ENCODE measurements at regions not wholly inside any gene's neighbourhood (a gene's known extent, or its start where the extent isn't known, plus 50 kb on each side); places are given as distances from the start of the nearest gene placed in this dataset.

GRCh38 chr3:109210501-109210900 lies 74.0 kb downstream of the C3orf85 start:
- H3K4me3 ChIP-seq (ENCODE audit: low read depth, low read length), result no peak overlapping the region
- no peak for DNase-seq (ENCODE audit: low read depth)
- no peak for TF ChIP-seq CTCF (IDR thresholded peaks at IDR 0.05; ENCODE audit: control insufficient read depth, extremely low read depth, insufficient read depth)

DNA sequence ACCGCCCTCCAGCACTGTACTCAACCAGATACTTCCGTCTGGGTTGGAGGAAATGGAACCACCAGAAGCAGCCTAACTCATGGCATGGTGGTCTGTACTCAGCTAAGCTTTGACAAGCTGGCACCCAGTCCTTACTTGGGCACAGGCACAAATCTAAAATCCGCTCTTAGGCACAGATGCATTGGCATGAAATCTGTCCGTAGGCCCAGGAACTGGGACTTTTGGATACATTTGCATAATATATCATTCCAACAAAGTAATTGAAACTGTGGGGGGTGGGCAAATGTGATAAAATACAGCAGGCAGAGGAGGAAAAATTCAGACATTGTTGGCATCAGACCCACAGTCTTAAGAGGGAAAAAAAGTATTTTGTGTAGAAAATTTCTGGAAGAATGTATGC lies 75.4 kb downstream of the C3orf85 start:
- H3K4me3 ChIP-seq (ENCODE audit: low read depth, low read length), result no peak overlapping the region
- DNase-seq (ENCODE audit: low read depth), result no peak
- no peak for TF ChIP-seq CTCF (IDR thresholded peaks at IDR 0.05; ENCODE audit: control insufficient read depth, extremely low read depth, insufficient read depth)

GRCh38 chr3:109213321-109213720 lies 76.8 kb downstream of the C3orf85 start:
- H3K4me3 ChIP-seq (ENCODE audit: low read depth, low read length), result no peak overlapping the region
- DNase-seq (ENCODE audit: low read depth), result no peak
- TF ChIP-seq CTCF (IDR thresholded peaks at IDR 0.05; ENCODE audit: control insufficient read depth, extremely low read depth, insufficient read depth), result no peak

DNA sequence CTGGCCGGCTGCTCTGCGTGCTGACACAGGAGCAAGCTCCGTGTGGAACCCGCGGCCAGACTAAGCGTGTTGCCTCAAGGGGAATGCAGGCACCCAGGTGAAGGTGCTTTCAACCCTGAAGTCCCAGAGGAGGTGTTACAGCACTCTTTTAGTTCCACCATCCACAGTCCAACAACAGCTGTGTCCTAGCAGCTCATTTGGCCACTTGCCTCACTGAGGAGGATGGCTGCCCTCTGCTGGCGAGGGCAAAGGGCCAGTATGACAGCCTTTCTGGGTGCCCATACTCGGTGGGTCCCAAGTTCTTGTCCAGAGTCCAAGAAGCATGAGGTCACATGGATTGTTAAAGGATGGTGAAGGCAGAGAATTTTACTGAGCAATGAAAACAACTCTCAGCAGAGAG lies 87.8 kb downstream of the C3orf85 start:
- TF ChIP-seq CTCF (IDR thresholded peaks at IDR 0.05; ENCODE audit: control insufficient read depth, extremely low read depth, insufficient read depth), result peak; percentile 71
- H3K4me3 ChIP-seq (ENCODE audit: low read depth, low read length), result no peak overlapping the region
- peak; percentile 7 for DNase-seq (ENCODE audit: low read depth)

GRCh38 chr3:109225516-109225915 lies 89.0 kb downstream of the C3orf85 start:
- no peak for TF ChIP-seq CTCF (IDR thresholded peaks at IDR 0.05; ENCODE audit: control insufficient read depth, extremely low read depth, insufficient read depth)

DNA sequence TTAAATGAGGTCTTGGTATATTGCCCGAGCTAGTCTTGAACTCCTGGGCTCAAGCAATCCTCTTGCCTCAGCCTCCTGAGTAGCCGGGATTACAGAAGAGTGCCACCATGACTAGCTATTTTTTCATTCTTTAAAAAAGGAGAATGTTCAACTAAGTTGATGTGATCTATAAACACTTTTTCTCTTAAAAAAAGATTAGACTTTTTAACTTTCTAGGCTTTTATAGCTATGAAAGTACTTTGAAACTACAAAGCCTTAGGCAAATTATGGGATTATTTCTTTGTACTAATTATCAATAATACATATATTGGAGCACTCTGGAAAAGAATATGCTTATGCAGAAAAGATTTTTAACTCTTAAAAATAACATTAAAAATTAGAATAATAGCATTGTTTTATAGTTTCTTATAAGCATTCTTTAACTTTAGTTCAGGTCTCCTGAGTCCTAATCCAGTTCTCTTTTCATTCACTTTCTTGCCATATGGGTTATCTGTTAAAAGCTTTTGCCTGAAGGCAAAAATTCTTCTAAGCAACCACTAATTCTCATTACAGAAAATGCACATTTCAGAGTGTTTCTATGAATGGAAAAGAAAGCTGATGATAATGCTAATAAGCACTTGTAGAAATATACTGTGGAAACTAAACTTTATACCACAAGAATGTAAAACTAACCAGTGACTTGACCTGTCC lies 87.8 kb downstream of the DPPA2 start:
- no peak for DNase-seq (ENCODE audit: low read depth)
- TF ChIP-seq CTCF (IDR thresholded peaks at IDR 0.05; ENCODE audit: control insufficient read depth, extremely low read depth, insufficient read depth), result no peak
- no peak overlapping the region for H3K4me3 ChIP-seq (ENCODE audit: low read depth, low read length)

More at GRCh38 chr3:109225516-109225915, 89.0 kb downstream of the C3orf85 start:
- DNase-seq (ENCODE audit: low read depth), result no peak
- H3K4me3 ChIP-seq (ENCODE audit: low read depth, low read length), result no peak overlapping the region

All from LNCaP clone FGC (cell line).